ENCODE measurements at regions not wholly inside any gene's neighbourhood (a gene's known extent, or its start where the extent isn't known, plus 50 kb on each side); places are given as distances from the start of the nearest gene placed in this dataset.

DNA sequence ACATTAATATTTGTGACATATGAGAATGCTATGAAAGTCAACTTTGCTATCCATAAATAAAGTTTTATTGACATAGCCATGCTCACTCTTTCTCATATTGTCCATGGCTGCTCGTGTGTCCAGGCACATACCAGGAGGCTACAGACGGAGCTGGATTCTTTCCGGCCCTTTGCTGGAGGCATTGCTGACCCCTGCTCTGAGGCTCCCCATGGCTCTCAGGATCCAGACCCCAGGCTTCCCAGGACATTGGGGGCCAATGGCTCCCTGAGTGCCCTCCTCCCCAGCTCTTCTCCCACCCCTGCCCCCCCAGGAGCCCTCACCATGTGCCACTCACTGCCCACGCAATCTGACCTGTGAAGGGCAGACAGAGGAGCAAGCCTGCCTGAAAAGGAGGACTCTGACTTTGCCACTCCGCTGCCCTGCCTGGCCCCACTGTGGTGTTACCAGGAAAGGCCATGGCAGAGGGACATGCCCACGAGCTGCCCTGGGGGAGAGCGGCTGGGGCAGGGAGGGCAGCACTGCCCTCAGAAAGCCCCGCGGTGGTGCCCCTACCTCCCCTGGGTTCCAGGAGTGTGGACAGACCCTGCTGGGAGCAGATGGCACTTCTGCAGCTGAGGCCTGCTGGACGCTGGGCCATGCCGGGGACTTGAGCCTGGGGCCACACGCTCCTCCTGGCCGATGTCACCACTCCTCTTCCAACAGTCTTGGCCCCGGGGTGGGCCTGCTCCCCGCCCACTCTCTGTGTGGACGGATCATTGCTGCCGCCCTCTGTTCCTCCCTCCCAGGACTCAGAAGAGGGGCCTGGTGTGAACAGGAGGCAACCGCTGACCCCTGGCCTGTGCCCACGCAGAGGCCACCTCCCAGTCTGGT, 97.8 kb upstream of the BHLHE23 start:
- peaks cover 35% of the 10 kb centered on the region for H3K27me3 ChIP-seq (replicated peaks; ENCODE audit: insufficient read depth, low read depth, low read length, poor library complexity)
- intact Hi-C loops (cut with micrococcal nuclease; ENCODE audit: unreplicated experiment), result no loop called here
- no peaks in the 10 kb centered on the region for H3K4me1 ChIP-seq (ENCODE audit: insufficient read depth, low read length, poor library complexity, severe bottlenecking)
- CTCF ChIA-PET, result no interaction called here
- POLR2A ChIA-PET (ENCODE audit: low non-redundant PET), result no interaction called here
- BruUV-seq (replicated peaks), result no TSS peak
- DNase-seq (ENCODE audit: low spot score), result no peak
- H3K4me3 ChIP-seq (ENCODE audit: low read depth, low read length, poor library complexity, severe bottlenecking), result no peak overlapping the region
- TF ChIP-seq EZH2 (IDR thresholded peaks at IDR 0.05; ENCODE audit: borderline replicate concordance, low read depth, low read length, poor library complexity, severe bottlenecking), result no peak
- TF ChIP-seq, protein P1, sequence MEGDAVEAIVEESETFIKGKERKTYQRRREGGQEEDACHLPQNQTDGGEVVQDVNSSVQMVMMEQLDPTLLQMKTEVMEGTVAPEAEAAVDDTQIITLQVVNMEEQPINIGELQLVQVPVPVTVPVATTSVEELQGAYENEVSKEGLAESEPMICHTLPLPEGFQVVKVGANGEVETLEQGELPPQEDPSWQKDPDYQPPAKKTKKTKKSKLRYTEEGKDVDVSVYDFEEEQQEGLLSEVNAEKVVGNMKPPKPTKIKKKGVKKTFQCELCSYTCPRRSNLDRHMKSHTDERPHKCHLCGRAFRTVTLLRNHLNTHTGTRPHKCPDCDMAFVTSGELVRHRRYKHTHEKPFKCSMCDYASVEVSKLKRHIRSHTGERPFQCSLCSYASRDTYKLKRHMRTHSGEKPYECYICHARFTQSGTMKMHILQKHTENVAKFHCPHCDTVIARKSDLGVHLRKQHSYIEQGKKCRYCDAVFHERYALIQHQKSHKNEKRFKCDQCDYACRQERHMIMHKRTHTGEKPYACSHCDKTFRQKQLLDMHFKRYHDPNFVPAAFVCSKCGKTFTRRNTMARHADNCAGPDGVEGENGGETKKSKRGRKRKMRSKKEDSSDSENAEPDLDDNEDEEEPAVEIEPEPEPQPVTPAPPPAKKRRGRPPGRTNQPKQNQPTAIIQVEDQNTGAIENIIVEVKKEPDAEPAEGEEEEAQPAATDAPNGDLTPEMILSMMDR (conservative IDR thresholded peaks at IDR 0.05; ENCODE audit: low read depth, low read length), result no peak
- H3K27ac ChIP-seq (ENCODE audit: low read depth, low read length, poor library complexity, severe bottlenecking), result no peak overlapping the region
- no peaks in the 10 kb centered on the region for H3K36me3 ChIP-seq (ENCODE audit: insufficient read depth, low read length, poor library complexity, severe bottlenecking)
- H3K9me3 ChIP-seq (ENCODE audit: low read depth, low read length, poor library complexity, severe bottlenecking), result no peaks in the 10 kb centered on the region

DNA sequence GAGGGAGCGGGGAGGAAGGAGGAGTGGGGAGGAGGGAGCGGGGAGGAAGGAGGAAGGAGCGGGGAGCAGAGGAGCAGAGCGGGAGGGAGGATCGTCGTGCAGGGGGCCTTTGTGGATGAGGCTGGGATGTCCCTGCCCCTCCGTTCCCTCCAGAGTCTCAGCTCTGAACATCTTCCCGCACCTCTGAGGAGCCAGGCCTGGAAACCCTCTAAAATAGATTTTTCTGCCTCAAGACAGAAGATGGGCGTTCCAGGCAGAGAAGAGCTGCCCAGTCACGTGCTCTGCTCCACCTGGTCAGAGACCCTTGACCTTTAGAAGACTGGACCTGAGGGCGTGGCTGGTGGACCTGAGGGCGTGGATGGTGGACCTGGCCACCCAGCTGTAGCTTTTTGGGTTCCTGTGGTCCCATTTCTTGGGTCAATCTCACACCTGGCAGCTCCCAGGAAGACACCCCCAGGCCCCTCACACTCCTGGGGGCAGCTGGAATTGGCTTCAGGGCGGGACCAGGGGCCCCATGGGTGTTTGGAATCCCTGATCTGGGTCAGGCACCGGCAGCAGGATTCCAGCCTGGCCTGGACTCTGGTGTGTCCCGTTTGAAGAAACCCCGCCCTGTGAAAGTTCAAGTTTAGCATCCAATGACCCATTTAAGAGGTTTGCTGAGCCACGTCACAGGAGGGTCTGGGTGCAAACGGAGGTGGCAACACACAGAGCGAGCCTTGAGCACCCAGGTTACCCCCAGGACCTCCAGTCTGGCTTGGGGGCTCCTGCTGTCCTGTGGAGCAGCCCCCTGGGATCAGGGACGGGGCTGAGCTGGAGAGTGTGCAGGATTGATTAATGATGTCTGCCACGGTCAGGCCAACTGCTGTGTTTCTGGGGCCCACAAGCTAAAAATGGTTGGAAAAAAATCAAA, 96.9 kb upstream of the BHLHE23 start:
- H3K4me1 ChIP-seq (ENCODE audit: insufficient read depth, low read length, poor library complexity, severe bottlenecking), result no peaks in the 10 kb centered on the region
- peaks cover 38% of the 10 kb centered on the region for H3K27me3 ChIP-seq (replicated peaks; ENCODE audit: insufficient read depth, low read depth, low read length, poor library complexity)
- H3K27ac ChIP-seq (ENCODE audit: low read depth, low read length, poor library complexity, severe bottlenecking), result no peak overlapping the region
- ChIA-PET POLR2A (ENCODE audit: low non-redundant PET) (interaction anchor here (0.7 kb wide), 1 partner anchor 363 kb away, joined by 3 read pairs; no protein-coding TSS in a partner anchor), CTCF (interaction anchor here (0.6 kb wide), 1 partner anchor 404 kb away, joined by 11 read pairs; no protein-coding TSS in a partner anchor)
- H3K36me3 ChIP-seq (ENCODE audit: insufficient read depth, low read length, poor library complexity, severe bottlenecking), result no peaks in the 10 kb centered on the region
- no peaks in the 10 kb centered on the region for H3K9me3 ChIP-seq (ENCODE audit: low read depth, low read length, poor library complexity, severe bottlenecking)
- no TSS peak for BruUV-seq (replicated peaks)
- TF ChIP-seq, protein P1 (conservative IDR thresholded peaks at IDR 0.05; ENCODE audit: low read depth, low read length), result no peak
- TF ChIP-seq EZH2 (IDR thresholded peaks at IDR 0.05; ENCODE audit: borderline replicate concordance, low read depth, low read length, poor library complexity, severe bottlenecking), result no peak
- H3K4me3 ChIP-seq (ENCODE audit: low read depth, low read length, poor library complexity, severe bottlenecking), result no peak overlapping the region
- intact Hi-C loops (cut with micrococcal nuclease; ENCODE audit: unreplicated experiment), result no loop called here
- DNase-seq (ENCODE audit: low spot score), result peak; percentile 37

- TF ChIP-seq, protein P1 (conservative IDR thresholded peaks at IDR 0.05; ENCODE audit: low read depth, low read length), result no peak
- TF ChIP-seq EZH2 (IDR thresholded peaks at IDR 0.05; ENCODE audit: borderline replicate concordance, low read depth, low read length, poor library complexity, severe bottlenecking), result no peak
- Histone ChIP-seq H3K36me3 (ENCODE audit: insufficient read depth, low read length, poor library complexity, severe bottlenecking) (no peaks in the 10 kb centered on the region), H3K27me3 (replicated peaks; ENCODE audit: insufficient read depth, low read depth, low read length, poor library complexity) (peaks cover 41% of the 10 kb centered on the region), H3K4me1 (ENCODE audit: insufficient read depth, low read length, poor library complexity, severe bottlenecking) (no peaks in the 10 kb centered on the region), H3K4me3 (ENCODE audit: low read depth, low read length, poor library complexity, severe bottlenecking) (peak overlapping the region; percentile 54), H3K27ac (ENCODE audit: low read depth, low read length, poor library complexity, severe bottlenecking) (no peak overlapping the region), H3K9me3 (ENCODE audit: low read depth, low read length, poor library complexity, severe bottlenecking) (no peaks in the 10 kb centered on the region)
- peak; percentile 50 for DNase-seq (ENCODE audit: low spot score)
- no TSS peak for BruUV-seq (replicated peaks)
- POLR2A ChIA-PET (ENCODE audit: low non-redundant PET), result interaction anchor here (0.7 kb wide), 1 partner anchor 364 kb away, joined by 3 read pairs; no protein-coding TSS in a partner anchor
- intact Hi-C loops (cut with micrococcal nuclease; ENCODE audit: unreplicated experiment), result no loop called here
- CTCF ChIA-PET, result no interaction called here
Observed at GRCh38 chr20:63102721-63103375, 96.1 kb upstream of the BHLHE23 start.

Data from A673 (cell line).